Right lobe of liver (tissue), 6 donors: ENCODE measurements at regions not wholly inside any gene's neighbourhood (a gene's known extent, or its start where the extent isn't known, plus 50 kb on each side); places are given as distances from the start of the nearest gene placed in this dataset.
"Not testable (repeated sequence)": the region's sequence is repeated elsewhere in the genome, so short reads cannot be mapped to it uniquely, and the experiment has no call there.

ENCODE experiments used
- ATAC-seq, 4 donors: fragments of 200-7000 bp; cut with Tn5 transposase; one replicate each; pipeline ENCODE4 v1.9.1; 2020; ENCODE audit warnings: mild to moderate bottlenecking in 4 of 4, moderate library complexity in 4 of 4
- DNase-seq, 3 donors: peaks; one replicate each; pipeline ENCODE4 v3.0.0-alpha.2; 2020
- H3K27ac ChIP-seq, 3 donors: fragments of 200-600 bp; one replicate each; pipeline ENCODE4 v1.8.0; 2022
- H3K27me3 ChIP-seq, 2 donors: fragments of 200-600 bp; one replicate each; pipeline ENCODE4 v1.8.0; 2022
- H3K36me3 ChIP-seq, 4 donors: fragments of 200-600 bp; sonication (generic) in 1 of 4; one replicate each; pipeline versions ENCODE4 v1.5.1 to v1.8.0; 2017 to 2022; ENCODE audit warnings: control low read depth in 1 of 4
- H3K4me1 ChIP-seq, 4 donors: fragments of 200-600 bp; sonication (generic) in 1 of 4; one replicate each; pipeline versions ENCODE4 v1.5.1 to v1.8.0; 2017 to 2022; ENCODE audit warnings: control low read depth in 1 of 4
- H3K4me3 ChIP-seq, 3 donors: fragments of 200-600 bp; one replicate each; pipeline ENCODE4 v1.8.0; 2022
- H3K9me3 ChIP-seq, 4 donors: fragments of 200-600 bp; sonication (generic) in 1 of 4; one replicate each; pipeline versions ENCODE4 v1.5.1 to v1.8.0; 2017 to 2022; ENCODE audit warnings: control low read depth in 1 of 4
- CTCF ChIP-seq, 4 donors: fragments of 200-600 bp in 3 of 4; fragments of 450-650 bp in 1 of 4; IDR thresholded peaks; one replicate each; pipeline versions ENCODE4 v1.5.1 to v1.8.0; 2016 to 2022; ENCODE audit warnings: antibody characterized with exemption in 4 of 4, mild to moderate bottlenecking in 2 of 4
- POLR2A ChIP-seq: fragments of 450-650 bp; IDR thresholded peaks from one replicate; pipeline ENCODE4 v1.6.1; 2017; ENCODE audit warnings: antibody characterized with exemption, mild to moderate bottlenecking
- WGBS: methylation state at CpG from one replicate; pipeline ENCODE4 v1.1.6; 2018; ENCODE audit warnings: low coverage, low lambda C conversion rate; ENCODE audit not compliant: insufficient coverage; ENCODE audit errors: missing lambda C conversion rate; 5-methylcytosine and 5-hydroxymethylcytosine counted together
- intact Hi-C, 2 donors: fragments of 100-400 bp; cut with DNase I; formaldehyde crosslinking; loops; one replicate each; pipeline versions ENCODE4 v1.11.2 to v1.14.1; 2022
- donor health status: DM: no; HTN: yes; CAD: no.
- donor health status: DM: no; HTN: no; CAD: no.
- donor health status: DM: no; HTN: no; CAD: no.
- donor health status: DM: no; HTN: yes; CAD: no.
- donor health status: DM: no; HTN: yes; CAD: no.

DNA sequence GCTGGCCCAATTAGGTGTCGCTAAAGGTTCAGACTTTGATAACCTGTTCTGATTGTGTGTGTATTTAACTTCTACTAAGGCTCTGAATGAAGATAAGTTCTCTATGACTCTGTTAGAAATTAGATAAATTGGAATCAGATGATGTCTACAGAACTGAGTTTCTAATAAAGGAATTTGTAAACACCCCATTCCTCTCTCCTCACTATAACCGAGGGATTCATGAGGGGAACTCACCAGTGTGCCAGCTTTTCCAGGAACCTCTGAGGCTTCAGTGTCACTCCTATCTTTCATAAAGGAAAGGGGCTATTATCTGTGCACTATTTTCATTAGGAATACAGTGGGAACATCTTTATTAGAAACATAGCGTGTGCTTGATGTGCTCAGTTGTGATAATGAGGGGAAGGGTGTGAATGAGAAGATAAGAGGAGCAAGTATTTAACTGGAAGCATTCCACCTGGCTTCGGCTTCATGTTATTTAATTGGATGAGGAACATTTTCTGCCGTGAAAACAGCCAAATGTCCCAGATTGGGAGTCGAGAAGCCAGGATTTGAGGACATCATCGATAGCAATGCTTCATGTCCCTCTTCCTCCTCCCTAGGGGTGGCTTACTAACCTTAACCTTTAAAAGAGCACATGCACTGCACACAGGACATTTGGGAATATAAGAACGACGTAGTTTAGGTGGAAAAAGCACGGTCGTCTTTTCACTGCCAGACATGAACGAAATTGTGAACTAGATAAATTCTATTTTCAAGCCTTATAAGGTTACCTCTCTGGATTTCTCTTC is 84.8 kb upstream of the TCF4 start:
- H3K27ac ChIP-seq: no peak overlapping the region
- no peaks in the 10 kb centered on the region for H3K9me3 ChIP-seq
- TF ChIP-seq POLR2A: no peak
- no peak overlapping the region for H3K4me3 ChIP-seq
- intact Hi-C loops: no loop called here
- H3K36me3 ChIP-seq: no peaks in the 10 kb centered on the region
- ATAC-seq: no peak
- WGBS: 45% methylated on average over 12 of the region's 12 CpGs
- no peaks in the 10 kb centered on the region for H3K27me3 ChIP-seq
- no peaks in the 10 kb centered on the region for H3K4me1 ChIP-seq
- DNase-seq: no peak

DNA sequence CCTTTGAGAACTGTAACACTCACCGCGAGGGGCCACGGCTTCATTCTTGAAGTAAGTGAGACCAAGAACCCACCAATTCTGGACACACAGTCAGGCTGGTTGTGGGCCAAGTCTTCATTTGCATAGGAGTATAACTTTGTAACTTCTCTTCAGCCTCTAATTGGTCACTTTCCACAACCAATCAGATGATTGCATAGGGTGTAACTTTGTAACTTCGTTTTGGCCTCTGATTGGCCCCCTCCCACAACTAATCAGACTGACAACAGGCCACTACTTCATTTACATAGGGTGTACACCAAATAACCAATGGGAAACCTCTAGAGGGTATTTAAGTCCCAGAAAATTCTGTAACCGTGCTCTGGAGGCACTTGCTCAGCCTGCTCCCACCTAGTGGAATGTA is 77.5 kb upstream of the TCF4 start:
- Histone ChIP-seq H3K36me3 (no peaks in the 10 kb centered on the region), H3K9me3 (no peaks in the 10 kb centered on the region), H3K4me1 (no peaks in the 10 kb centered on the region), H3K27me3 (no peaks in the 10 kb centered on the region), H3K27ac (no peak overlapping the region), H3K4me3 (no peak overlapping the region)
- WGBS: 93% methylated on average over 5 of the region's 5 CpGs
- intact Hi-C loops: no loop called here
- TF ChIP-seq POLR2A (no peak), CTCF (IDR thresholded peaks at IDR 0.05) (no peak)
- ATAC-seq: no peak
- no peak for DNase-seq

GRCh38 chr18:55664758-55665400 is 76.9 kb upstream of the TCF4 start:
- intact Hi-C loops, H3K9me3 ChIP-seq, ATAC-seq, H3K4me1 ChIP-seq, H3K4me3 ChIP-seq, H3K27me3 ChIP-seq, DNase-seq, H3K27ac ChIP-seq, H3K36me3 ChIP-seq: not testable (repeated sequence)
- WGBS: 97% methylated on average over 9 of the region's 45 CpGs

DNA sequence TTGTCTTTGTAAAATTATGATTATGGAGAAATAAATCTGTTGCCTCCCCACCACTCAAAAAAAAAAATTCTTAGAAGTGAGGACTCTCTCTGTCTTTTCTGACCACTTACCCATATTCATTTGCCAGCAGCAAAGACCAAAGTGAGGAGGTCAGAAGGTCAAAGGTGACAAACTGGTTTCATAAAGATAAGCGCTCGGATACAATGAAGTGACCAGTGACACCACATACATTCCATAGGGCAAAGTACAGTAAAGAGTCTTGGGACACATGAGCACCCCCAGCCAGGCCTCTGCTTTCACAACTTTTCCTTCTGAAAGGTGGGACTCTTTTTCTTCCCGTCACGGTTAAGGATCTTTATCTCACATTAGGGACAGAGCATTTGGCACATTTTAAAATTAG is 75.9 kb upstream of the TCF4 start:
- Histone ChIP-seq H3K4me1 (no peaks in the 10 kb centered on the region), H3K9me3 (no peaks in the 10 kb centered on the region), H3K4me3 (no peak overlapping the region), H3K27ac (no peak overlapping the region), H3K36me3 (no peaks in the 10 kb centered on the region), H3K27me3 (no peaks in the 10 kb centered on the region)
- WGBS: 51% methylated on average over 4 of the region's 4 CpGs
- intact Hi-C loops: no loop called here
- TF ChIP-seq CTCF (IDR thresholded peaks at IDR 0.05) (no peak), POLR2A (no peak)
- DNase-seq (no peak), ATAC-seq (no peak)

- DNase-seq (no peak), ATAC-seq (no peak)
- 35% methylated on average over 2 of the region's 2 CpGs for WGBS
- H3K36me3 ChIP-seq: no peaks in the 10 kb centered on the region
- no peaks in the 10 kb centered on the region for H3K9me3 ChIP-seq
- no peaks in the 10 kb centered on the region for H3K27me3 ChIP-seq
- H3K27ac ChIP-seq: no peak overlapping the region
- no peak overlapping the region for H3K4me3 ChIP-seq
- no peaks in the 10 kb centered on the region for H3K4me1 ChIP-seq
- intact Hi-C loops: no loop called here
- no peak for TF ChIP-seq POLR2A
- no peak for TF ChIP-seq CTCF (IDR thresholded peaks at IDR 0.05)
Measured at GRCh38 chr18:55658598-55658997, 70.6 kb upstream of the TCF4 start.
